Upper lobe of left lung (tissue), 4 donors: ENCODE measurements at regions not wholly inside any gene's neighbourhood (a gene's known extent, or its start where the extent isn't known, plus 50 kb on each side); places are given as distances from the start of the nearest gene placed in this dataset.

Experiments used
- POLR2A ChIP-seq, 4 donors: fragments of 450-650 bp; IDR thresholded peaks; one replicate each; pipeline ENCODE4 v1.5.1; 2016 to 2017; ENCODE audit warnings: antibody characterized with exemption in 4 of 4, mild to moderate bottlenecking in 2 of 4
- TF ChIP-seq, protein P1 (sequence below), 6 experiments: fragments of 450-650 bp in 4 of 6; fragments of 200-600 bp in 2 of 6; sonication (generic) in 2 of 6; IDR thresholded peaks; one replicate each; pipeline ENCODE4 v1.5.1; 2016 to 2019; ENCODE audit warnings: antibody characterized with exemption in 6 of 6

DNA sequence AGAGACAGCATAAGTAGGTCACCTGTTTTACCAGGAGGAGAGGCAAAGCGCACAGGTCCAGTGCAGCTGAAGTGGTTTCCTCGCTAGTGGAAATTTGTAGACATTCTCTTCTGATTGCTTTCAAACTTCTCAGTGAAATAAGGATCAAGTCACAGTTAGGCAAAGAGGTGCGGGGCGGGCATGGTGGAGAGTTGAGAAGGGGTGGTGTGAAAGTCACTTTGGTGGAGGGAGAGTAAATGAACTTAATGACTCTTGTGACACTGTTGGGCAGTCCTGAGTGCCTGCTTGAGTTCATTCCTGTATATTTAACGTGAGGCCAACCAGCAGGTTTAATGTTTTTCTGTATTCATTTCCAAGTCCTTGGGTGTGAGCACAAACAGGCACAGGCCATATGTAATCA, 235.6 kb downstream of the TRIML1 start:
- TF ChIP-seq, protein P1, sequence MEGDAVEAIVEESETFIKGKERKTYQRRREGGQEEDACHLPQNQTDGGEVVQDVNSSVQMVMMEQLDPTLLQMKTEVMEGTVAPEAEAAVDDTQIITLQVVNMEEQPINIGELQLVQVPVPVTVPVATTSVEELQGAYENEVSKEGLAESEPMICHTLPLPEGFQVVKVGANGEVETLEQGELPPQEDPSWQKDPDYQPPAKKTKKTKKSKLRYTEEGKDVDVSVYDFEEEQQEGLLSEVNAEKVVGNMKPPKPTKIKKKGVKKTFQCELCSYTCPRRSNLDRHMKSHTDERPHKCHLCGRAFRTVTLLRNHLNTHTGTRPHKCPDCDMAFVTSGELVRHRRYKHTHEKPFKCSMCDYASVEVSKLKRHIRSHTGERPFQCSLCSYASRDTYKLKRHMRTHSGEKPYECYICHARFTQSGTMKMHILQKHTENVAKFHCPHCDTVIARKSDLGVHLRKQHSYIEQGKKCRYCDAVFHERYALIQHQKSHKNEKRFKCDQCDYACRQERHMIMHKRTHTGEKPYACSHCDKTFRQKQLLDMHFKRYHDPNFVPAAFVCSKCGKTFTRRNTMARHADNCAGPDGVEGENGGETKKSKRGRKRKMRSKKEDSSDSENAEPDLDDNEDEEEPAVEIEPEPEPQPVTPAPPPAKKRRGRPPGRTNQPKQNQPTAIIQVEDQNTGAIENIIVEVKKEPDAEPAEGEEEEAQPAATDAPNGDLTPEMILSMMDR (IDR thresholded peaks at IDR 0.05): no peak
- TF ChIP-seq POLR2A (IDR thresholded peaks at IDR 0.05): no peak
